Erythroblast (primary cell): ENCODE measurements at regions not wholly inside any gene's neighbourhood (a gene's known extent, or its start where the extent isn't known, plus 50 kb on each side); places are given as distances from the start of the nearest gene placed in this dataset.

Experiments
- GATA1 ChIP-seq: IDR thresholded peaks from 2 replicates; pipeline ENCODE4 v1.6.1; 2011; ENCODE audit warnings: low read depth, mild to moderate bottlenecking, control low read depth, low read length, moderate library complexity
- POLR2A ChIP-seq: IDR thresholded peaks from 2 replicates; pipeline ENCODE4 v1.6.1; 2011; ENCODE audit warnings: mild to moderate bottlenecking, low read length

DNA sequence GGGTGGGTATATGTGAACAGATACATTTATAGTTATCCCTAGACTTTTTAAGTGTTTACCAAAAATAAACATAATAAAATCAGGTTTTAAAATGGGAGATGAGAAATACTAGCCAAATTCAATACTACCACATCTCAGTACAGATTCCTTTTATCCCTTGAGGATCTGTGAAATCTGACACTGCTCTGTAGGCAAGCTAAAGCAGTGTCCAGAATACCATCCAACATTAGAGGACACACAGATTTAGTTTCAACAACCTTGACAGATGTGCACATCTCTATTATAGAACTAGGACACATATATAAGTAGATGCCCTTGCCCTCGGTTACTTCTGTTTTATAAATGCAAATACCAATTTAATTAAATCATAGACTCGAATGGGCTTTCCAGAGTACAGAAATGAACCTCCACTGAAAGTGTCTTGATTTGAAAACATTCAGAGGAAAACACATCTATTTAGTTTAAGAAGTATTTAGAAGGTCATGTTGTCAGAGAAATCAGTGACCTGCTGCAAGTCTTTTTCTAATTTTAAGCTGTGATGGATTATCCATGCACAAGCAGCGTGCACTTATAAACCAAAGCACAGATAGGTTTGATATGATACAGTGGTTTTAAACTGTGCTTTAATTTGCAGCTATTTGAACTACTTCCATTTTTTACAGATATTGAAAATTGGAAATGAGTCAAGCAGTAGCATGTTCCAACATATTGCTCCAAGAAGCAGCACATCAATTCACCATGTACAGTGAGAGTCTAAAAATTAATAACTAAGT is 156.3 kb upstream of the EPHA7 start:
- TF ChIP-seq GATA1 = no peak
- no peak for TF ChIP-seq POLR2A
